Forelimb muscle (tissue), 1 donor: ENCODE measurements at regions not wholly inside any gene's neighbourhood (a gene's known extent, or its start where the extent isn't known, plus 50 kb on each side); places are given as distances from the start of the nearest gene placed in this dataset.

Experiments used
- DNase-seq: peaks from one replicate; pipeline ENCODE4 v3.0.0-alpha.2; 2013; ENCODE audit warnings: low read depth

GRCh38 chr9:115615821-115616665, 498.1 kb upstream of the TNC start:
- no peak for DNase-seq

DNA sequence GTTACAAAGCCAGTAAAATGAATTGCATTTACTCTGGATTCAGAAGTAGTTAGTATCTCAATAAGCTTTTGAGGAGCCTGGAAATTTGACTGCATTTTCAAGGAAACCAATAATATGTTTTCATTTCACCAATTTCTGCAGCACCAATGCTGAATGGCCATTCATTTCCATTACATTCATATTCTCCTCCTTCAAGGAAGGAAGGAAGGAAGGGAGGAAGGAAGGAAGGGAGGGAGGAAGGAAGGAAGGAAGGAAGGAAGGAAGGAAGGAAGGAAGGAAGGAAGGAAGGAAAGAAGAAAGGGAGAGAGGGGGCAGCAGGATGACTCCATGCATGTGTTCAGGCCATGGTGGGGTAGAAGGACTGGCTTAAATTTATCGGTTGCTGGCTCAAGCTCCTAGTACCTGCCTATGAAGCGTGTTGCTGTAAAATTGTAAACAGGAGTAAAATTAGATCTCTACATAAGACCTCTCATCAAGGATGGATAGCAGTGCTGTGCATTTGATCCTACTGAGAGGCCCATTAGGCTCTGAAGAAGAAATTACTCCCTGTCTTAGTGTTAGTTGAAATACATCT, 498.8 kb upstream of the TNC start:
- DNase-seq, result no peak

DNA sequence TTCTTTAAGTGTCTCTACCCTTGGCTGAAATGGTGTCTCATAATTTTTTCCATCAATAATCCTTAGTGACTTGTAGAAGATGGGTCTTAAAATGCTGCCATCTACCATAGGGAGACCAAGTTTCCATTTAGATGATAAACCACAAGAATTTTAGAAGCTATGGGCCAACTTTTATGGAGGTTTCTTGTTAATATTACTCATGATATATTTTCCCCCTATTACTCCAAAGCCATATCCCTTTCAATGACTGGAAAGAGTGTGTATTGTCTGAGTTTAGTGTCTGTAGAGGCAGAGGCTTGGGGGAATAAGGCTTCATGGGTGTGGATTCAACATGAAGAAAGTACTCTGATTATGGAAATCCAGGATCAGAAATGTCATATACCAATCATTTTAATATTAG, 507.3 kb upstream of the TNC start:
- DNase-seq, result no peak

DNA sequence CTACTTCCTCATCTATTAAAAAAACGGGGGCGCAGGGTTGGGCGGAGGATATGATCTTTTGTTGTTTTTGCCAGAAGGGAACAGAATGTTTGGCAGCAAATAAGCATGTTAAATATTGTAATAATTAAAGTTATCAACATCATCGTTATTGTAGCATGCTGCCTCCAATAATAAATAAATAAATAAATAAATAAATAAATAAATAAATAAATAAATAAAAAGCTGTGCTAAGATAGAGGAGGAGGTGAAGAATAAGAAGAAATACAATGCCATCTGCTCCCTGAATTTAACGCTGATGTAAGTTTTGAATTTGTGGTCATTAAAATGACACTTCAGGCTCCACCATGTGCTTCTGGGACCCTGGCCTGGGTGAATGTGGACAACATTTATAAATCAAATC, 508.0 kb upstream of the TNC start:
- no peak for DNase-seq

DNA sequence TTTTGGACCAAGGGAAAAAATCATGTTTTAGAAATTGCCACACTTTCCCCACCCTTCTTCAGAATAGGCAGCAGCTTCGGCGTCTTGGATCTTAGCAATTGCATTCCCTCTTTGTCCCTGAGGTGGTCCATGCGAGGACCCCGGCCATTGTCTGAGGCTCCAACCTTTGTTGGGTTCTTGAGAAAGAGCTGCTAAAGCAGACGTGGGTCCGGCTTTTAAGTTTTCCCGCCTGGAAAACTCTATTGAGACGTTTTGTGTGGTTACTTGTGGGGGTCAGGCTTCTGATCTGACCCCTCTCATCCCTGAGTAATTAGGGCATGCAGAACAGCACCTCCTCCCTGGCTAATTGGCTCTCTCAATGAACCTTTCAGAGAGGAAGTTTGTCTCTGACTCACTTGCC, 509.6 kb upstream of the TNC start:
- DNase-seq, result no peak

- no peak for DNase-seq
These were observed 510.5 kb upstream of the TNC start for GRCh38 chr9:115628426-115628825.

GRCh38 chr9:115629879-115630840, 512.2 kb upstream of the TNC start:
- DNase-seq, result no peak

- DNase-seq, result no peak
These were observed 514.4 kb upstream of the TNC start for GRCh38 chr9:115632391-115632790.

GRCh38 chr9:115633104-115633503, 515.1 kb upstream of the TNC start:
- no peak for DNase-seq

GRCh38 chr9:115635680-115636383, 517.8 kb upstream of the PAPPA start:
- no peak for DNase-seq

DNA sequence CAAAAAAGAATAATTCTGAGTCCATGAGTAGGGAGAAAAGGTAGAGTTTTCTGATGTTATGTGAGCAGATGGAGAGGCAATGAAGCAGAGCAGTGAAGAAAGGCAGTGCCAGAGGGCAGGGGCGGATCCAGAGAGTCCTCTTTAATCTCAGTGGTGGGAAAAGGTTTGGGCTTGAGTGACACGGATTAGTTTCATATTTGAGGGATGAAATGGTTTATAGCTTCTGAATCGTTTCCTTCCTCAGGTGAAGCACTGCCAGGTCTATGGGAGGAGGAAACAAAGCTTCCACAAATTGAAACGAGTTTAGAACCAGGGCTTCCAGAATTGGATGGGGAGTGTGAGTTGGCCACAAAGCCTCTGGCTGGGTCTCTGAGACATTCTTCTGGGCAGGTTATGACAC, 517.0 kb upstream of the PAPPA start:
- DNase-seq, result no peak

- no peak for DNase-seq
These were observed 515.9 kb upstream of the PAPPA start for GRCh38 chr9:115637661-115638060.

GRCh38 chr9:115640887-115641286, 512.7 kb upstream of the PAPPA start:
- DNase-seq, result no peak

- DNase-seq, result no peak
These were observed 511.3 kb upstream of the PAPPA start for GRCh38 chr9:115642285-115642684.

DNA sequence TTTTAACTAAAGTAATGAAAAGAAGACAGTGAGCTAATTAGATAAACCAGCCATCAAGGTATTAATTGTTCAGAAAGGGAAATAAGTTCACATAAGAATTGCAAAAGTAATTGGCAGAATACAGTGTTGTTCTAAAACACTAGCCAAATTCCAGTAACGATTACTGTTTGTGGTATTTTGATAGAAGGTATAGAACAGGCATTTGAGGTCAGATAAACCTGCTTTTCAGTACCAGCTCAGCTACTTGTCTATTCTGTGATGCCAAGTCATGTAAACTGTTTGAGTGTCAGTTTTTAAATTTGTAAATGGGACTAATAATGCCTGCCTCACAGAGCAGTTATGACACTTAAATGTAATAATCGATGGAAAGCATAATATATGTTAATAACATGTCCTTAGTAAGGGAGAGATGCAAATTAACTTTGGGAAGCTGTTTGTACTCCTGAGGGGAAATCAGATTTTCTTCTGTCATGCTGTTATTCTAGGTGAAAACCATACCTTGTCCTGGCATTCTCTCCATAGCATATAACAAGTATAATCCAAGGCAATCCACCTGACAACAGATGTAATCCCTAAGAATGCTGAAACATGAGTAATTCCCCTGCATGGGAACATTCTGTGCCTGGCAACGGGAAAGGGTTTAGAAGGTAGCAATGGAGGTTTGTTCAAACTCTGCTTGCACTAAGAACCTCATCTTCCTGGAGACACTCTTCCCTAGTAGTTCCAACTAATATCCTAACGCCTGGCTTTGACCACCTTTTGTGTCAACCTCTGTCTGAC, 509.5 kb upstream of the PAPPA start:
- DNase-seq, result no peak

DNA sequence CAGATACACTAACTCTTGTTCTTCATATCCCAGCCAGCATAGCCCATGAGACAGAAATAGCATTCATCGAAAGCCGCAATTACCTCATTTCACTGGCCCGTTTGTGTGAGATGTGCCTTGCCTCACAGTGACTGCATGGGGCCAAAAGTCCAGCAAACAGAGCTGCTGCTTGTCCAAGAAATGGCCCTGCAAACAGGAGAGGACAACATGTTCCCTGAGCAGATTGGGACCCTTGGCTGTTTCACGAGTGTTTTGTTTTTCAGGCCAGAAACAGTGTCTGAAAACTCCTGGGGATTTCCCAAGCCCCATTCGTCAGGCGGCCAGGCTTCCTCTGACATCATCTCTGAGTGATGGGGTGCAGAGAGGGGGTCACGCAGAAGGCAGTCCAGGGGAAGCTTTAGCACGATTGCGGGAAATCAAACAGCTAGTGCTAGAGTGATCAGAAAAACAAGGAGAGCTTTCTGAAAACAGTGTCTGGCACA, 503.6 kb upstream of the PAPPA start:
- no peak for DNase-seq

DNA sequence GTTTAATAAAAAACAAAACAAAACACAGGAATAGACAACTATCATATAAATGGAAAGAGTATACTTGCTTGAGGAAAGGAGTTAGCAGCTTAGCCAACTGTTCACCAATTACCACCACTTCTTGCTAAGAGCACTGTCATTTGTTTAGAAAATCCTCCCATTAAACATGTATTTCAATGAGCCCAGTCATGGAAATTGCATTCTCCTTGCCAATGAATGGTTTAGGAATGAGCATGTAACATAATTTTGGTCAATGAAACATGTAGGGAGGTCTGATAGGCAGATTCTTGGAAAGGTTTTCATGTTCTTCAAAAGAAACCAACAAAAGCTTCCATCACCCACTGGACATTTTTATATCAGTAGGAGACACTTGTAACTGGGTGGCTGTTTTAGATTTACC, 502.8 kb upstream of the PAPPA start:
- no peak for DNase-seq

- no peak for DNase-seq
These were observed 502.1 kb upstream of the PAPPA start for GRCh38 chr9:115651461-115651860.

DNA sequence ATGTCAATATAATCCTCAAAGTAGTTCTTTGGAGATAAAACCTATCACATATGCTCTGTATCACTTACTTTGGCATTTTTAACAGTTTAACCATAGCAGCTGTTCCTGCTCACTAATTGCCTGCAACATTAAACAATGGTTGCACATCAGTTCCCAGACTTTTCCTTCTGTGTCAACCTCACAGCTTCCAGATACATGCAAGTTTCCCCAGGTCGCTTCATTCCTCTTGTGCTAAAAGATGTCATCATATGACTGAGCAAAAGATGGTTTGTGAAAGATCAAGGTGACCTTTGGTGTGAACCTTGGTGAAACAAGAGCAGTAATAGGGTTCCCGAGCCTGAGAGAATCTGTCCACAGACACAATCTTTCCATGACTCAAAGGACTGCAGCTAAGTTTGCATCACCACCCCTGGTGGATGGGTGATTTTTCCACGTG, 500.4 kb upstream of the PAPPA start:
- no peak for DNase-seq

- no peak for DNase-seq
These were observed 495.9 kb upstream of the PAPPA start for GRCh38 chr9:115657695-115658094.

- no peak for DNase-seq
These were observed 488.1 kb upstream of the PAPPA start for GRCh38 chr9:115665519-115665918.
